ENCODE measurements at regions not wholly inside any gene's neighbourhood (a gene's known extent, or its start where the extent isn't known, plus 50 kb on each side); places are given as distances from the start of the nearest gene placed in this dataset.

DNA sequence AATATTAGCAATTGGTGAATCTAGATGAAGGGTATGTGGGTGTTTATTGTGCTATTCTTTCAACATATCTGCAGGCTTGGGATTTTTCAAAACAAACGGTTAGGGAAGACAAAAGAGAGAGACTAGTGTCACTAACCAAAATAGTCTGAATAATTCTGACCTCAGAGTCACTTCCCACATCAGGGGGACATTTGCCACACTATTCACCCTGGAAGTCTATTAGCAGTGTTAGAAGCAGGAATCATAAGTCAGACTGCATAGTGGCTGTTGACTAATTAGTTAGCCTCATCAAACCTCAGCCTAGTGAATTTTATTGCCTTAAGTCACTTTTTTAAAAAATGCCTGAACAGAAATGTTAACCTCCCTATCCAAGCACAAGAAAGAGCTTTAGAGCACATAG is 169.2 kb upstream of the RGMB start:
- H3K4me1 Mint-ChIP-seq: no peaks in the 10 kb centered on the region
- TF ChIP-seq, protein P1, sequence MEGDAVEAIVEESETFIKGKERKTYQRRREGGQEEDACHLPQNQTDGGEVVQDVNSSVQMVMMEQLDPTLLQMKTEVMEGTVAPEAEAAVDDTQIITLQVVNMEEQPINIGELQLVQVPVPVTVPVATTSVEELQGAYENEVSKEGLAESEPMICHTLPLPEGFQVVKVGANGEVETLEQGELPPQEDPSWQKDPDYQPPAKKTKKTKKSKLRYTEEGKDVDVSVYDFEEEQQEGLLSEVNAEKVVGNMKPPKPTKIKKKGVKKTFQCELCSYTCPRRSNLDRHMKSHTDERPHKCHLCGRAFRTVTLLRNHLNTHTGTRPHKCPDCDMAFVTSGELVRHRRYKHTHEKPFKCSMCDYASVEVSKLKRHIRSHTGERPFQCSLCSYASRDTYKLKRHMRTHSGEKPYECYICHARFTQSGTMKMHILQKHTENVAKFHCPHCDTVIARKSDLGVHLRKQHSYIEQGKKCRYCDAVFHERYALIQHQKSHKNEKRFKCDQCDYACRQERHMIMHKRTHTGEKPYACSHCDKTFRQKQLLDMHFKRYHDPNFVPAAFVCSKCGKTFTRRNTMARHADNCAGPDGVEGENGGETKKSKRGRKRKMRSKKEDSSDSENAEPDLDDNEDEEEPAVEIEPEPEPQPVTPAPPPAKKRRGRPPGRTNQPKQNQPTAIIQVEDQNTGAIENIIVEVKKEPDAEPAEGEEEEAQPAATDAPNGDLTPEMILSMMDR (IDR thresholded peaks at IDR 0.05; ENCODE audit: unreplicated experiment in 3 of 3): no peak
- H3K4me3 Mint-ChIP-seq: no peak overlapping the region
- H3K27ac Mint-ChIP-seq: no peak overlapping the region
- no peaks in the 10 kb centered on the region for H3K36me3 Mint-ChIP-seq (ENCODE audit: low read depth)
- H3K27me3 Mint-ChIP-seq (ENCODE audit: low read depth): no peaks in the 10 kb centered on the region
- peaks cover 16% of the 10 kb centered on the region for H3K9me3 Mint-ChIP-seq

DNA sequence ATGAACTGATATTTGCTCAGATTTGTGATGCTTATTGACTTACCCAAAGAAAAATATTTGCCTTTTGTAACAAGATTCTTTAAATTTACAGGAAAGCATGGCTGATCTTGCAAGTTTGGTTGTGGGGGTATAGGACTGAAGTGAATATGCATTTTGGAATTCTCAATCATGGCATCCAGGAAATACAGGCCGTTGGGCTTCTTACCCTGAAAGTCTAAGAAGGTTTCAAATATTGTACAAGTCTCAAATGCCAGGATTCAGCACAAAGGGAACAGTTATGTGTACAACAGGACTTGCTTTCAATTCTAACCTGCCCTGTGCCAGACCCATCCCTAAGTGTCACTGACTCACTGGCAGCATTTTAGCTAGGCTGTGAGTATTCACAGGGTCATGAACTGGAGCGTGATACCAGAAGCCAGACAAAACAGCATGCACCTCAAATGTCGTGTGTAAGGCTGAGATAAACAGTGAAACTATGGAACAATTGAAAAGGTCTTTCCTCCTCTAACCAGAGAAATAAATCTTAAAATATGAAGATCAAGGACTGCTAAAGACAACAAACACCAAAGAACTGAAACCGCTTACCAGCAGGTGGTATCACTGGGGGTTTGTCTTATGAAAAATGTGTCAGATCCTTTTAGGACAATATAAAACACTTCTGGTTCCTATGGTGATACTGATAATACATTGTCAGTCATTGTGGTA is 168.6 kb upstream of the RGMB start:
- Mint-ChIP-seq H3K36me3 (ENCODE audit: low read depth) (no peaks in the 10 kb centered on the region), H3K27ac (no peak overlapping the region), H3K4me1 (no peaks in the 10 kb centered on the region), H3K9me3 (peaks cover 14% of the 10 kb centered on the region), H3K4me3 (no peak overlapping the region), H3K27me3 (ENCODE audit: low read depth) (no peaks in the 10 kb centered on the region)
- TF ChIP-seq, protein P1 (IDR thresholded peaks at IDR 0.05; ENCODE audit: unreplicated experiment in 3 of 3): no peak

DNA sequence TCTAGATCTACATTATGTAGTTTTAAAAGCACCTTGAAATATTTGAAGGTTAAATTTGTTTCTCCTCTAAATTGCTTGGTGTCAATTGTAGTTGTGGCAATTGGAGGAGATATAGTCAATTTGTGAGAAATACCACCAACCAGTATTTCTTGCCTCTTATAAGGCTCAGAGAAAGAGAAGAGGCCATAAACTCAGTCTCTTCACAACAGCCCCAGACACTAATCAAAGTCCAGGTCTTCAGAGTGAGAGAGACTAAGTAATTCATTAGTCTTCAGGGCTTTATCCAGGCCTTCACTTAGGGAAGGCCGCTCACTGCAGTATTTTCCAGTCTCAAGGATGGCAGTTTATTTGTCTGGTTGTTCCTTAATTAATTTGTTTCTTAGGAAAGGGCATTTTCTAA is 168.0 kb upstream of the RGMB start:
- Mint-ChIP-seq H3K4me1 (no peaks in the 10 kb centered on the region), H3K36me3 (ENCODE audit: low read depth) (no peaks in the 10 kb centered on the region), H3K9me3 (peaks cover 9% of the 10 kb centered on the region), H3K27ac (no peak overlapping the region), H3K4me3 (no peak overlapping the region), H3K27me3 (ENCODE audit: low read depth) (no peaks in the 10 kb centered on the region)
- TF ChIP-seq, protein P1 (IDR thresholded peaks at IDR 0.05; ENCODE audit: unreplicated experiment in 3 of 3): no peak

DNA sequence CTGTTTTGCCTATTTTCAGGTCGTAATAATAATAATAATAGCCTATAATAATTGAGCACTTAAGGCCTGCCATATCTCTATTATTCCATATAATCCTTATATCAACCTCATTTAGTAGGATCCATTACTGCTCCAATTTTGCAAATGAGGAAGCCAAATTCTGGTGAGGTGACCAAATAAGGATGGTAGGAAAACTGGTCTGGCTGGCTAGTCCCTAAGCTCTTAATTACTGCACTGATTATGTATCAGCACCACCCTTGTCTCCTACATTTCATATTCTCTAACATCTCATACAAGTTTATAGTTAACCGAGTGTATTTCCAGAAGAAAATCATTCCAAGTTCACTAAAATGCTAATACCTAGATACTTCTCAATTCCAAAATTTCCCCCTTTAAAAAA is 166.5 kb upstream of the RGMB start:
- no peak overlapping the region for H3K27ac Mint-ChIP-seq
- H3K4me3 Mint-ChIP-seq: no peak overlapping the region
- no peaks in the 10 kb centered on the region for H3K27me3 Mint-ChIP-seq (ENCODE audit: low read depth)
- H3K4me1 Mint-ChIP-seq: no peaks in the 10 kb centered on the region
- H3K36me3 Mint-ChIP-seq (ENCODE audit: low read depth): no peaks in the 10 kb centered on the region
- H3K9me3 Mint-ChIP-seq: peaks cover 2% of the 10 kb centered on the region
- TF ChIP-seq, protein P1 (IDR thresholded peaks at IDR 0.05; ENCODE audit: unreplicated experiment in 3 of 3): no peak

DNA sequence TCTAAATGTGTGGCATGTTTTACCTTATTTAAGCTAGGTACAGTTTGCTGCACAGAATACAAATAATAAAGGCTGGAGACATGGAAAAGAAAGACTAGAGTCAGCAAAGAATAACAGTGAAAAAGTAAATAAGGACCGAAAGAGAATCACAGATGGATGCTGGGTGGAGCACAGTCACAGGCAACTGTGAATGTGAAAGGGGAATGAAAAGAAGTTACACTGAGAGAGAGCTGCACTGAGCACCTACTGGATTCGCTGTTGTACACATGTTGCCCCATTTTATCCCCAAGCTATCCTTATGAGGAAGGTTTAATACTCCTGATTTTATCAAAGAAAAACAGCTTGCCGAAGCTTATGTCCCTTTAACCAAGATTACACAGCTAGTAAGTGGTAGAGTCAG is 165.4 kb upstream of the RGMB start:
- no peak overlapping the region for H3K4me3 Mint-ChIP-seq
- no peak overlapping the region for H3K27ac Mint-ChIP-seq
- H3K36me3 Mint-ChIP-seq (ENCODE audit: low read depth): no peaks in the 10 kb centered on the region
- H3K27me3 Mint-ChIP-seq (ENCODE audit: low read depth): peaks cover 4% of the 10 kb centered on the region
- no peaks in the 10 kb centered on the region for H3K9me3 Mint-ChIP-seq
- no peaks in the 10 kb centered on the region for H3K4me1 Mint-ChIP-seq
- TF ChIP-seq, protein P1 (IDR thresholded peaks at IDR 0.05; ENCODE audit: unreplicated experiment in 3 of 3): no peak

DNA sequence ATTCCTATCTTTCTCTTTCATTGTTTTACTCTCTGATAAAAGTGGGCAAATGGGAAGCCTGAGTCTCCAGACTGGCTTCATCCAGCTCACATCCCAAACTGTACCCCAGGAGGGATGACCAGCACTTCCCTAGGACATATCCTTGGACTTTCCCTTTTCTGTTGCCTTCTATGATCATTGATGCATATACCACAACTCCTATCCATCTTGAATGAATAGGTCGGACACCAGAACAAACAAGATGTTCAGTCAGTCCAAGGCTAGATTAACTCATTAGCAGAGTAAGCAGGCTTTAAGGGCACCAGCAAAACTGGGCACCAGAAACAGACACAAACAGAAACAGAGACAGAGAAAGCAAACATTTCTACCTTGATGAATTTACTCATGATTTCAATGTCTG is 159.1 kb upstream of the RGMB start:
- H3K27ac Mint-ChIP-seq: no peak overlapping the region
- no peaks in the 10 kb centered on the region for H3K4me1 Mint-ChIP-seq
- H3K4me3 Mint-ChIP-seq: no peak overlapping the region
- peaks cover 4% of the 10 kb centered on the region for H3K27me3 Mint-ChIP-seq (ENCODE audit: low read depth)
- no peaks in the 10 kb centered on the region for H3K9me3 Mint-ChIP-seq
- no peaks in the 10 kb centered on the region for H3K36me3 Mint-ChIP-seq (ENCODE audit: low read depth)
- TF ChIP-seq, protein P1 (IDR thresholded peaks at IDR 0.05; ENCODE audit: unreplicated experiment in 3 of 3): no peak
